Astrocyte of the cerebellum (primary cell): ENCODE measurements at regions not wholly inside any gene's neighbourhood (a gene's known extent, or its start where the extent isn't known, plus 50 kb on each side); places are given as distances from the start of the nearest gene placed in this dataset.
"Not testable (repeated sequence)": the region's sequence is repeated elsewhere in the genome, so short reads cannot be mapped to it uniquely, and the experiment has no call there.

ENCODE experiments used
- DNase-seq: peaks from one replicate; pipeline ENCODE4 v3.0.0-alpha.2; 2011; ENCODE audit warnings: low read depth
- H3K4me3 ChIP-seq: 2 replicates; pipeline ENCODE4 v1.5.1; 2011; ENCODE audit warnings: mild to moderate bottlenecking, low read depth, low read length, moderate library complexity
- in situ Hi-C: cut with HindIII; loops from 2 replicates; pipeline ENCODE4 v1.10.0; 2017; ENCODE audit warnings: low sequenced_read_pairs
- TF ChIP-seq, protein P1 (sequence below): IDR thresholded peaks from 2 replicates; pipeline ENCODE4 v1.5.1; 2012; ENCODE audit warnings: low read length, low read depth, moderate library complexity, mild to moderate bottlenecking; ENCODE audit errors: missing control alignments

DNA sequence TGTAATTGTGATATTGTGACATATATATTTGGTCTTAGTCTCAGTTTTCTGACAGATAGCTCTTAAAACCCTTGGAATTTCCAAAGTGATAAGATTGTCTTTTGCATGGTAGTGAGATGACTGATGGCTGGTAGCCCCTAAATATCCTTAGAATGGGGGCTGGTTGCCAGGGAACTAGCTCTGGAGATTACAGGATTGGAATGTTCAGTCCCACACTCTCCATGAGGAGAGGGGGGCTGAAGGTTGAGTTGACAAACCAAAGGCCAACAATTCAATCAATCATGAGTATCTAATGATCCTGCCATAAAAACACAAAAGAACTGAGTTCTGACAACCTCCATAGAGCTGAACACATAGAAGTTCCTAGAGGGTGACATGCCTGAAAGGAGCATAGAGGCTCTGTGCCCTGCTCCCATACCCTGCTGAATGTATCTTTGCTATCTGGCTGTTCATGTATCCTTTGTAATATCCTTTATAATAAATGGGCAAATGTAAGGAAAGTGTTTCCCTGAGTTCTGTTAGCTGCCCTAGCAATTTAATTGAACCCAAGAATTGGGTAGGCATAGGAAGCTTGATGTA, 1680.3 kb upstream of the PIK3C3 start:
- in situ Hi-C loops = no loop called here
- no peak for DNase-seq
- H3K4me3 ChIP-seq = no peak overlapping the region
- TF ChIP-seq, protein P1, sequence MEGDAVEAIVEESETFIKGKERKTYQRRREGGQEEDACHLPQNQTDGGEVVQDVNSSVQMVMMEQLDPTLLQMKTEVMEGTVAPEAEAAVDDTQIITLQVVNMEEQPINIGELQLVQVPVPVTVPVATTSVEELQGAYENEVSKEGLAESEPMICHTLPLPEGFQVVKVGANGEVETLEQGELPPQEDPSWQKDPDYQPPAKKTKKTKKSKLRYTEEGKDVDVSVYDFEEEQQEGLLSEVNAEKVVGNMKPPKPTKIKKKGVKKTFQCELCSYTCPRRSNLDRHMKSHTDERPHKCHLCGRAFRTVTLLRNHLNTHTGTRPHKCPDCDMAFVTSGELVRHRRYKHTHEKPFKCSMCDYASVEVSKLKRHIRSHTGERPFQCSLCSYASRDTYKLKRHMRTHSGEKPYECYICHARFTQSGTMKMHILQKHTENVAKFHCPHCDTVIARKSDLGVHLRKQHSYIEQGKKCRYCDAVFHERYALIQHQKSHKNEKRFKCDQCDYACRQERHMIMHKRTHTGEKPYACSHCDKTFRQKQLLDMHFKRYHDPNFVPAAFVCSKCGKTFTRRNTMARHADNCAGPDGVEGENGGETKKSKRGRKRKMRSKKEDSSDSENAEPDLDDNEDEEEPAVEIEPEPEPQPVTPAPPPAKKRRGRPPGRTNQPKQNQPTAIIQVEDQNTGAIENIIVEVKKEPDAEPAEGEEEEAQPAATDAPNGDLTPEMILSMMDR = no peak

DNA sequence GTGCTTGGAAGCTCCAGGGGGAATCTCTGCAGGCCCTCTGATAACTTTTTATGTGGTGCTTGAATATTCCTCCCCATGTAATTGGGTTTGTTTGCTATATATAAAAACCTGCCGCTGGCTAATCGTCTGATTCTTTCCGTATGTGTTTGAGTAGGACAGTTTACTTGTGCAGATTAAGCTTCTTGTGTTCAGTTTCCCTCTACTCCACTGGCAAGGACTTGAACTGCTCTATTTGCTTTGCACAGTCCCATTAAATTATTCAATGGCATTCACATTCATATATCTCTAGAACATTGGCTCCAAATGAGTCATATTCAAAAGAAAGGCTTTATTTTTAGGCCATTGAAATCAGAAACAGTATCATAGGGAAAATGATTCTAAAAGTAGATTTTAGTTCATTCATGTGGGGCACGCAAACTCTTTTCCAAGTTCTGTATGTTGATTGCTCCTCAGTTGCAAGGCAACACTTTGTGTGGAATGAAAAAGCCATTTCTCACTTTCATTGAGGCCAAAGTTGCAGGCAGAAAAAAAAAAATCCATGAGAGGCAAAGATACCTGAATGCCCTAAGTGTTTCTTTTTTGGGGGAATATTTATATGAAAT, 1682.3 kb upstream of the PIK3C3 start:
- no peak for DNase-seq
- H3K4me3 ChIP-seq = no peak overlapping the region
- in situ Hi-C loops = no loop called here
- TF ChIP-seq, protein P1 = no peak

DNA sequence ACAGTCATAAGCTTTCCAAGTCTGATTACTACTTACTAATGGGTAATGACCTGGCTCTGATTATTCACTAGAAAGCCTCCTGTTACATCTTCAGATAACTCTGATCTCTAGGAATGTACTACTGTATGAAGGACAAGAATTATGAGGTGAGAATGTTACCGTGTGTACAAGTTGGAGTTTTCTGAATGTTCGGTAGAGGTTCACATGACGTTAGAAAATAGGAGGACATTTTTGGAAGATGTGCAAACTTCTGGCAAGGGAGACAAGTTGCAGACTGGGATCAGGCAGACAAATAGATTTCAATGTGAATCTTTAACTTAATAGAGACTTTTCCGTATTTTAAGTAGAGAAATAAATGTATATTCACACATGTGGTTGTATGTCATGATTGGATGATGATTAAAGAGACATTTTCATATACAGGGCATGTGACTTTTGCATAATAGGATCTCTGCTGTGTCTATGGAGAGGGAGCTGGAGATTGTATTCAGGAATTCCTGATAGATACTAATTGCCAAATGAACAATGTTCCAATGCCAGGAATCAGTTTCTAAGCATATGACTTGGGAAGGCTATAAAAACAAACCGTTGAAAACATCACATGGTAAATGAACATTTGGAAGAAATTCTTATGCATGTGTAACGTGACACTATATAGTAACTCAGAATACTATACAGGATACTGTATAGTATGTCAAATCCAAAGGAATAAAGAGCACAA, 1695.8 kb upstream of the PIK3C3 start:
- no peak overlapping the region for H3K4me3 ChIP-seq
- DNase-seq = no peak
- in situ Hi-C loops = no loop called here
- TF ChIP-seq, protein P1 = no peak

DNA sequence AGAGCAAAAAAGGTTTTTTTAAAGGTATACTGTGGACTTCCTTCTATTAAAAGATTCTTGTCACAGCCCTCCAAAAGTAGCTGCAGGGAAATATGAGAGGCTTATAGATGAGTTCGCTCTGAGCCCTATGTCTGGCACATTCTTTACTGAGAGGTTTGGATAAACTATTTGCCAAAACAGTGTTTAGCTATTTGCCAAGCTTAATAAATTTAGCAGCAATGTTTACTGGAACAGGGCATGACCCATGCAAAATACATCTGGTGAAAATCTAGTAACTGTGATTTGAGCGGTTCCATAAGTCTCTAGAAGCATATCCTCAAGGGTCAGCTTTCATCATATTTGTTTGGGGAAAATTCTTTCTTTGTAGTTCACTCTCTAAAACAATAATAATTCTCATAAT, 1696.7 kb upstream of the PIK3C3 start:
- DNase-seq = no peak
- H3K4me3 ChIP-seq = no peak overlapping the region
- TF ChIP-seq, protein P1 = no peak
- in situ Hi-C loops = no loop called here

DNA sequence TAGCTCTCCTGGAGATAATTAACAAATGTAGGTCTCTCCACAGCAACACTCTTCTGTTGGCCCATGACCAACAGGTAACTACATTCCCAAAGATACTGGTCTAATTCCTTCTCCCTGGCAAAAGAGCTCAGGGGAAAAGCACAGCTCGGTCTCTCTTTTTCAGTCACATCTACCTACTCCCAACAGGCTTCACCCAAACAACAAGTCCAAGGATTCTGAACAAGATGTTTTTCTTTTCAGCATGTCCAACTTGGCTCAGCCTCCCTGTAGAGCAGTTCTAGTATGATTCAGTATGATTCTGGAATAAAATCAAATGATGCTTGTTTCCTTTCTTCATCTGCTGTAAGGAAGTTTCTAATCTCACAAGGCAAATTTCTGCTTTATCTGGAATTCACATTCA, 1704.8 kb upstream of the PIK3C3 start:
- TF ChIP-seq, protein P1 = no peak
- in situ Hi-C loops = no loop called here
- no peak for DNase-seq
- H3K4me3 ChIP-seq = no peak overlapping the region

DNA sequence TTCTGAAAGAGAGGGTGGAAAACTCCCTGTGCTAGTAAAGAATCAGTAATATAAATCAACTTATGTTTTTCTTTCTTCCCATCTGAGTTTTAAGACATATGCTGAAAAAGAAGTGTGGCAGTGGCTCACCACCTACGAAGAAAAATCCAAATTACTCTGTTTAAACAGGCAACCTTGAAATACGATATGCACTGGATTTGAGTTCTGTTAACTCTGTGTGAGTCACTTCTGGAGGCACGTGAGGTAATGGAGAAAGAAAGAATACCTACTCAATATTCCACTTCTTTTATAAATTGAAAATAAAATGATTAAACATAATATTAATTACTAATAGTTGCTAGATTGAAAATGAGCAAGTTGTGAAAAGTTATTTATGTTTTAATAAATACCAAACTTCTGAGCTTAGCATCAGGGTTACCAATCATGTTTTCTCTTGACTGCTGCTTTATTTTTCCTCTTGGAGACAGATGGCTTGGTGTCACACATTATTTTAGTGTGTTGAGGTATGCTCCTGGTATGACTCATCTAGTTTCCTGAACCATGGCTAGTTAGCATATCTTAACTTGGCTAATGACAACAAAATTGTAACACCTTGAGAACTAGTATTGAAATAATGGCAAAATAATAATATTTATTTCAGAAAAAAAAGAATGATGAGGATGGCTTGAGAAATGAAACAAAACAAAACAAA, 1705.5 kb upstream of the PIK3C3 start:
- TF ChIP-seq, protein P1 = no peak
- no peak for DNase-seq
- no peak overlapping the region for H3K4me3 ChIP-seq
- in situ Hi-C loops = no loop called here

DNA sequence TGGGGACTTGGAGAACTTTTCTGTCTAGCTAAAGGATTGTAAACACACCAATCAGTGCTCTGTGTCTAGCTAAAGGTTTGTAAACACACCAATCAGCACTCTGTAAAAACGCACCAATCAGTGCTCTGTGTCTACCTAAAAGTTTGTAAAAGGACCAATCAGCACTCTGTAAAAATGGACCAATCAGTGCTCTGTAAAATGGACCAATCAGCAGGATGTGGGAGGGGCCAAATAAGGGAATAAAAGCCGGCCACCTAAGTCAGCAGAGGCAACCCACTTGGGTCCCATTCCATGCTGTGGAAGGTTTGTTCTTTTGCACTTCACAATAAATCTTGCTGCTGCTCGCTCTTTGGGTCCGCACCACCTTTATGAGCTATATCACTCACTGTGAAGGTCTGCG, 1709.4 kb upstream of the PIK3C3 start:
- H3K4me3 ChIP-seq, in situ Hi-C loops: not testable (repeated sequence)

More for the DNA sequence above, 1709.4 kb upstream of the PIK3C3 start:
- not testable (repeated sequence) for DNase-seq
